ENCODE measurements at regions not wholly inside any gene's neighbourhood (a gene's known extent, or its start where the extent isn't known, plus 50 kb on each side); places are given as distances from the start of the nearest gene placed in this dataset.

DNA sequence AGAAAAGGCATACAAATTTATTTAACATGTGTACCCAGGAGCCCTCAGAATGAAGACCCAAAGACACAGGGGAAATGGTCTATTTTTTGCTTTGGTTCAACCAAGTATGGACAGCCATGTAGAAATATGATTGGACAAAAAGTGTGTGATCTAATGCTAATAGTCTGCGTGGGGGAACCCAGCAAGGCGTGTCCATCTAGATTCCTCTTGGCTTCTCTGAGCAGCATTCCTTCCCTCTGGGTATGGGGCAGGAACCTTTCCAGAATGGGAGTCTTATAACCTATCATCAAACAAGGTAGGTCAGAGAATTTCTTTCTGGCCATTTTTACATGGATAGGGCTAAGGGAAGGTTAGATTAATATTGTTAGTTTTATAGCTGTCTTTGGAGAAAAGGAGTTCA is 698.2 kb downstream of the FGF9 start:
- DNase-seq (ENCODE audit: extremely low read depth, low read depth): no peak
- TF ChIP-seq, protein P1, sequence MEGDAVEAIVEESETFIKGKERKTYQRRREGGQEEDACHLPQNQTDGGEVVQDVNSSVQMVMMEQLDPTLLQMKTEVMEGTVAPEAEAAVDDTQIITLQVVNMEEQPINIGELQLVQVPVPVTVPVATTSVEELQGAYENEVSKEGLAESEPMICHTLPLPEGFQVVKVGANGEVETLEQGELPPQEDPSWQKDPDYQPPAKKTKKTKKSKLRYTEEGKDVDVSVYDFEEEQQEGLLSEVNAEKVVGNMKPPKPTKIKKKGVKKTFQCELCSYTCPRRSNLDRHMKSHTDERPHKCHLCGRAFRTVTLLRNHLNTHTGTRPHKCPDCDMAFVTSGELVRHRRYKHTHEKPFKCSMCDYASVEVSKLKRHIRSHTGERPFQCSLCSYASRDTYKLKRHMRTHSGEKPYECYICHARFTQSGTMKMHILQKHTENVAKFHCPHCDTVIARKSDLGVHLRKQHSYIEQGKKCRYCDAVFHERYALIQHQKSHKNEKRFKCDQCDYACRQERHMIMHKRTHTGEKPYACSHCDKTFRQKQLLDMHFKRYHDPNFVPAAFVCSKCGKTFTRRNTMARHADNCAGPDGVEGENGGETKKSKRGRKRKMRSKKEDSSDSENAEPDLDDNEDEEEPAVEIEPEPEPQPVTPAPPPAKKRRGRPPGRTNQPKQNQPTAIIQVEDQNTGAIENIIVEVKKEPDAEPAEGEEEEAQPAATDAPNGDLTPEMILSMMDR (IDR thresholded peaks at IDR 0.05; ENCODE audit: low read depth, low read length, missing control alignments): no peak
- H3K4me3 ChIP-seq (replicated peaks; ENCODE audit: low read depth, low read length): no peak overlapping the region

DNA sequence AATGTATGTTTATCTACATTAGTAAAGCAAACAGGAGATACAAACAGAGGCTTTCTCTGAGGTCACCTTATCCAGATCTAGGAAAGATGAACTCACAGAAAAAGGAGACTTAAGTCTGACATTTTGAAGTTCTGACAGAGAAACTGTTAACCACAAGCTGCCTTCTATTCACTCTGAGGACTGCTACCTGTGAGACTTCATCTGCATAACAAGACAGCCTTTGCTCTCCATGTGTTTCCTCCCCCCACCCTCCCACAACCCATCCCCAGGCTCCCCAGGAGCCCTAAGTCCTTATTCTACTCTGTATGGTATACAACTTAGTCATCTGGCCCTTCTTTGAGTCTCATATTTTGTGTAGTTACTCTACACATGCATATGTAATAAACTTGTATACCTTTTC is 699.0 kb downstream of the FGF9 start:
- no peak overlapping the region for H3K4me3 ChIP-seq (replicated peaks; ENCODE audit: low read depth, low read length)
- DNase-seq (ENCODE audit: extremely low read depth, low read depth): no peak
- TF ChIP-seq, protein P1 (IDR thresholded peaks at IDR 0.05; ENCODE audit: low read depth, low read length, missing control alignments): no peak

DNA sequence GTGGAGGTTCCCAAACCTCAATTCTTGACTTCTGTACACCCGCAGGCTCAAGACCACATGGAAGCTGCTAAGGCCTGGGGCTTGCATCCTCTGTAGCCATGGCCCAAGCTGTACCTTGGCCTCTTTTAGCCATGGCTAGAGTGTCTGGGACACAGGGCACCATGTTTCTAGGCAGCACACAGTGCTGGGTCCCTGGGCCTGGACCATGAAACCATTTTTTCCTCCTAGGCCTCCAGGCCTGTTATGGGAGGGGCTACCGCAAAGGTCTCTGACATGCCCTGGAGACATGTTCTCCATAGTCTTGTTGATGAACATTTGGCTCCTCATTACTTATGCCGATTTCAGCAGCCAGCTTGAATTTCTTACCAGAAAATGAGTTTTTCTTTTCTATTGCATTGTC is 701.4 kb downstream of the FGF9 start:
- no peak overlapping the region for H3K4me3 ChIP-seq (replicated peaks; ENCODE audit: low read depth, low read length)
- DNase-seq (ENCODE audit: extremely low read depth, low read depth): no peak
- TF ChIP-seq, protein P1 (IDR thresholded peaks at IDR 0.05; ENCODE audit: low read depth, low read length, missing control alignments): no peak

DNA sequence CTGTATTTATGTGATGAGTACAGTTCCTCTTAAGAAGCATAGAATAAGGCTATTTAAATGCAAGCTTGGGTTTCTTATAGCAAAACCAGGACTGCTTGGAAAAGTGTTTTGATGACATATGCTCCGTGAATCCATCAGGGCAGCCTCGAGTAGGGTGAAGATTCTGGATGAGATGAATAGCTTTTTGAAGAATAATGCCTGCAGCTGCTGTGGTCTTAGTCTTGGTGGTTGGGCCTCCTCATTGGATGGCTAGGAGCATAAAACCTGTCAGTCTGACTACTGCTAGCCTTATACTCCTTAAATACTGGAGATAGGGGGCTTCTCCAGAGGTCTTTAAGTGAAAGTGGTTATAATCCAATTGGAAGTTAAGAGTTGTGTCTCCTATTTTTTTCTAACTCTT is 704.3 kb downstream of the FGF9 start:
- H3K4me3 ChIP-seq (replicated peaks; ENCODE audit: low read depth, low read length): no peak overlapping the region
- TF ChIP-seq, protein P1 (IDR thresholded peaks at IDR 0.05; ENCODE audit: low read depth, low read length, missing control alignments): no peak
- no peak for DNase-seq (ENCODE audit: extremely low read depth, low read depth)

DNA sequence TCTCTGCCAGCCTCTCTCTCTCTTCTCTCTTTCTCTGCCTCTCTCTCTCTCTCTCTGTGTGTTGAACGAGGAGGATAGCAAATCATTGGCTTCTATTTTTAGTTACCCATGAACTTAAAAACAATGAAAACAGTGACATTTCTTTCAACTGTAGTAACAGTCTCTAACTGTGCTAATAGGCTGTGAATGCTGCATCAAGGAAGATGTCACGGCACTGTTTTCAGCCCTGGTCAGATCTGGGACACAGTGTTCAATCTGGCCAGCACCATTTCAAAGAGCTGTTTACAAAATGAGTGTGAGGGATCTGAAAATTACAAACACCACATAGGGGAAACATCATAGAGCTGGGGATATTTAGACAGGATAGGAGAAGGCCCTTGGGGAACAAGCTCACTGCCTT is 717.0 kb downstream of the FGF9 start:
- TF ChIP-seq, protein P1 (IDR thresholded peaks at IDR 0.05; ENCODE audit: low read depth, low read length, missing control alignments): no peak
- H3K4me3 ChIP-seq (replicated peaks; ENCODE audit: low read depth, low read length): no peak overlapping the region
- no peak for DNase-seq (ENCODE audit: extremely low read depth, low read depth)

DNA sequence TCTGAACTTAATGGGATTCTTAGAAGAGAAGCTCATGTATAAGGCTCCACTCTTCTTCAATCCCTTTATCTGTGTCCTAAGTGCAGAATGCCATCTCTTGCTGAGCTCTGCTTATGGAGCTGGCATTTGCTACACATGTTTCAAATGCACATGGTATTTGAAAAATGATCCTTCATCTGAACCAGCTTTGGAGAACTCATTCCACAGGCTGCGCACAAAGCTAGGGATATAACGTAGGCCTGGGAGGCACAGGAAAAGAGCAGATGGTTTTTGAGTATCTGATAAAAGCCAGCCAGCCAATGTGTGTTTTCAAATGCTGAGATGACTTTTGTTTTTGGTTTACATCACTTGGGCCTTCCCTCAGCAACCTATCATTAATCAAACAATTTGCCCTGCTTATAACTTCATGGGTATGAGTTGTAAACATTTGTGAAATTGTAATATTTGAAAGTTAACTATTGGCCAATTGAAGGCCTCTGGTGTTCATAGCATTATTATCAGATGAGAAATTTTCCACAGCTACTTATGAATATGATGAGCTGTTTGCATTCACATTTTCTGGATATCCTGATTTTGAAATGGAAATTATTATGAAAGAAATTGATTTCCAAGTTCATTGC is 729.0 kb downstream of the FGF9 start:
- H3K4me3 ChIP-seq (replicated peaks; ENCODE audit: low read depth, low read length): no peak overlapping the region
- TF ChIP-seq, protein P1 (IDR thresholded peaks at IDR 0.05; ENCODE audit: low read depth, low read length, missing control alignments): no peak
- DNase-seq (ENCODE audit: extremely low read depth, low read depth): no peak

DNA sequence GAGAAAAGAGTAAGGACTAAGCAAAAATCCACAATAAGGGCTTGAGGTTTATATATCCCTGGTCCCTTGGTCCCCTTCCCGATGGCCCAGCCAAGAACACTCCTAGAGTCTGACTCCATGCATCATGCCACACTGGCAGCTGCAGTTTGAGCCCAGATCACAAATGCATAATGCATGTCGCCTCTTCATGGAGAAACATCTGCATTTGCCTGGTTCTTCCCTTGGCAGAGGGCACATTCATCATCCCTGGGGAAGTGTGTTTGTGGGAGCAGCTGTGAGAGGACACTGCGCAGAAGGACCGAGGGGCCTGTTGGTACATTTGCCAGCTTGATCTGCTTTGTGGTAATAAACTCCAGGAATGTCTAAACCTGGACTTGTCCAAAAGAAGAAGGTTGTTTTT is 731.8 kb downstream of the FGF9 start:
- no peak overlapping the region for H3K4me3 ChIP-seq (replicated peaks; ENCODE audit: low read depth, low read length)
- DNase-seq (ENCODE audit: extremely low read depth, low read depth): no peak
- TF ChIP-seq, protein P1 (IDR thresholded peaks at IDR 0.05; ENCODE audit: low read depth, low read length, missing control alignments): no peak
